ENCODE measurements at regions not wholly inside any gene's neighbourhood (a gene's known extent, or its start where the extent isn't known, plus 50 kb on each side); places are given as distances from the start of the nearest gene placed in this dataset.

DNA sequence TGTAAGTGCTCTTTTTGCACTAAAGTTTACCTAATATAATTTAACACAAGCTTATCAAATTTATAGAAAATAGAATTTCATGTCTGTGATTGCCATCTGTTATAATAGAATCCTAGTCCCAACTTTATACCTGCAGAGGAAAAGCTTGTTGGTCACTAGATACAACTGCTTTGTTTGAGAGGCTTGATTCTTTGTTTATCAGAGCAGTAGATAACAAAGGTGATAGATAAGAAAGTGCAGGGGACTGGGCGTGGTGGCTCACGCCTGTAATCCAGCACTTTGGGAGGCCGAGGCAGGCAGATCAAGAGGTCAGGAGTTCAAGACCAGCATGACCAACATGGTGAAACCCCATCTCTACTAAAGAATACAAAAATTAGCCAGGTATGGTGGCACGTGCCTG is 528.0 kb downstream of the STK39 start:
- TF ChIP-seq POLR2A (IDR thresholded peaks at IDR 0.05) = no peak
- TF ChIP-seq EP300 (IDR thresholded peaks at IDR 0.05; ENCODE audit: low read depth) = no peak

Measured in transverse colon (tissue), 1 donor.